ENCODE measurements at regions not wholly inside any gene's neighbourhood (a gene's known extent, or its start where the extent isn't known, plus 50 kb on each side); places are given as distances from the start of the nearest gene placed in this dataset.
"Not testable (repeated sequence)": the region's sequence is repeated elsewhere in the genome, so short reads cannot be mapped to it uniquely, and the experiment has no call there.

DNA sequence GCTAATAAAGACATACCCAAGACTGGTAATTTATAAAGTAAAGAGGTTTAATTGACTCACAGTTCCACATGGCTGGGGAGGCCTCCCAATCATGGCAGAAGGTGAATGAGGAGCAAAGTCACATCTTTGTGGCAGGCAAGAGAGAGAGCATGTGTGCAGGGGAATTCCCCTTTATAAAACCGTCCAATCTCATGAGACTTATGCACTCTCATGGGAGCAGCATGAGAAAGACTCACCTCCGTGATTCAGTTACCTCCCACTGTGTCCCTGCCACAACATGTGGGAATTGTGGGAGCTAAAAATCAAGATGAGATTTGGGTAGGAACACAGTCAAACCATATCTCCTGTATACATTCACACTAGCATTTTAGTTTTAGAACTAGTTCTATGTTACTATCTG lies 101.7 kb upstream of the NIPA1 start:
- DNase-seq: not testable (repeated sequence)

DNA sequence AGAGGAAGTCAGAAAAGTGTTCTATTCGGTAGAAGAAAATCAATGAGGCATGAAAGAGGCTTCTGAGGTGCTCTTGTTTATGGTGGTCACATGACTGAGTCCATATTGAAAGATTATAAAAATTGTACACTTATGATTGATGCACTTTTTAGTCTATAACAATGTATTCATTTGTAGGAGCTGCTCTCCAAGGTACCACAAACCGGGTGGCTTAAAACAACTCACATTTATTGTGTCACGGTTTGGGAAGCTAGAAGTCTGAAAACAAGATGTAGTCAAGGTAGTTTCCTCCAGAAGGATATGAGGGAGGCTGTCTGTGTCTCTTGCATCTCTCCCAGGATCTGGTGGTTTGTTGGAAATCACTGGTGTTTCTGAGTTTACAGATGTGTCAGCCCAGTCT lies 86.6 kb upstream of the NIPA1 start:
- DNase-seq: not testable (repeated sequence)

DNA sequence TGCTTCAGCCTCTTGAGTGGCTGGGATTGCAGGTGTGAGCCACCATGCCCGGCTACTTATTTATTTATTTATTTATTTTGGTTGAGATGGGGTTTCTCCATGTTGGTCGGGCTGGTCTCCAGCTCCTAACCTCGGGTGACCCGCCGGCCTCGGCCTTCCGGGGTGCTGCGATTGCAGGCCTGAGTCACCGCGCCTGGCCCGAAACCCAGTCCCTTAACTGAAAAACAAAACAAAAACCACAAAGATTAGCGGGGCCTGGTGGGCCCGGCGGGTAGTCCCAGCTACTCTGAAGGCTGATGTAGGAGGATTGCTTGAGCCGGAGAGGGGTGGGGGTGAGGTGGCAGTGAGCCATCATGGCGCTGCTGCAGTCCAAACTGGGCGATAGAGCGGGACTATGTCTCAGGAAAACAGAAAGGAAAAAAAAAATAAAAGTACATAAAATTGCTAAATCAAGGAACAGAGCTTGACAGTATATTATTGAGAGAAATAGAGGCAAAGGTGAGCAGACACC lies 75.6 kb upstream of the NIPA1 start:
- not testable (repeated sequence) for DNase-seq

DNA sequence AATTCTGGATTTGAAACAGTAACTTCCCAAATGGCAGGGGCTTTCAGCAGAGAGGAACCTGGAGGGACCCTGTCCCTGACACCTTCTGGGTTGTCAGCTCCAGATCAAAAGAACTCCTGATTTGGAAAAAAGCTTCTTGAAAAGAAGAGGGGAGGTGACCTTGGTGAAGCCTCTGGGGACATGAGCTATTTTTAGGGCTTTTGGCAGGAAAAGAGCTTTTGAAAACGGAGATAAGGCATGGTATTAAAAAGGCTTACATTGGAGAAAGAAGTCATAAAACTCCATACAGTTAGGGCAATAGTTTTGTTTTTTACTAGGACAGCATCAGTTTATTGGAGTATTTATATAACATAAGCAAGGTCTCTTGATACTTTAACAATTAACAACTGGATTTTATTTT lies 72.5 kb upstream of the NIPA1 start:
- not testable (repeated sequence) for DNase-seq

DNA sequence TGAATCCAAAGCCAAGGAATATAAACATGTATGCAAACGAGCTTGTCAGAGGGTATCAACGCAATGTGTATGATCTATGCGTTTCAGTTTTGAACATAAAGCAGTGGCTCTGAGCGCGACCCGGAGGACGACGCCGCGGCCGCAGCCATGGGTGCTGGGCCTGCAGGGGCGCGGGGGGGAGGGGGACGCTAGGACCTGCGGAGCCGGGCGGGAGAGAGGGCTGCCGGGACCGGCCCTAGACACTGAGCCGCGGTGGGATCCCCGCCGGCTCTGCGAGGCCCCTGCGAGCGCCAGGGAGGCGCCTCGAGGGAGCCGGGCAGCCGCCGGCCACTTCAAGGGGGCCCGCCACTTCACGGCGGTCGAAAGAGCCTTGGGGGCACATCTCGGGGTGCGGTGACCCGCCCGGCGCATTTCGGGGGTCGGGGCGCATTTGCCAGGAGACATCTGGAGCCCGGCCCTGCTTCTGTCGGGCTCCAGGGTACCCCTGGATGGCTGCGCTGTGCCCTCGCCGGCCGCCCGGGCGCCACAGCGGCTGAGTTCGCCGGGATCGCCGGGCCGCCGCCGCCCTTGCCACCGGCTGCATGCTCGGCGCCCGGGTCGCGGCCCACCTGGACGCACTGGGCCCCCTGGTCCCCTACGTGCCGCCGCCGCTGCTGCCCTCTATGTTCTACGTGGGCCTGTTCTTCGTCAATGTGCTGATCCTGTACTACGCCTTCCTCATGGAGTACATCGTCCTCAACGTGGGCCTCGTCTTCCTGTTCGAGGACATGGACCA lies 71.9 kb upstream of the NIPA1 start:
- DNase-seq: not testable (repeated sequence)

DNA sequence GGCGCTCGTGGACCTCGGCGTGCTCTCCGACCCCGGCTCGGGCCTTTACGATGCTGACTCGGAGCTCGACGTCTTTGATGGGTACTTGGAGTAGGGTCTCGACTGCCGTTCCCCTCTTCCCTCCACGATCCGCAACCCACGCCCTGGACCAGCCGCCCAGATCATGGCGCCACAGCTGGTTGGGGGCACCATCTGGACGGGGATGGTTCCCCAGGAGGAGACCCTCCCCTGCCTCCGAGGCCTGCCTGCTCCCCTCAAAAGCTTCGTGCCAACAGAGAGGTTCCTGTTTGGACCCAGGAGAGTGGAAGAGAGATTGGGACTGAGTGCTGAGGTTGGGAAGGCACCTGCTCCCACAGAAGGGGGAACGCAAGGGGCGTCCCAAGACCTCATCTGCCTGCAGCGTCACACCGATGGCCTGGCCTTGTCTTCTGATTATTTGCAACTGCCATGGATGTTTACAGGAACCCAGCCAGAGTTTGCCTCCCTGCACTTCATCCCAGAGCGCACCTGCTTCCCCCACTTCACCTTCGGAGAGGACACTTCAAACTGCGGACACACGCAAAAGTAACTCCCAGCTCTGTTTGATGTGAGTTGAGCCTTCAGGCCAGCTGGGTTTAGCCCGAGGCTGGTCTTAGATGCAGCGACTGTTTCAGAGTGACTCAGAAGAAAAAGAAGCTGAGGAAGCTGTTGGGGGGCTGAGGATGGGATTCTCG lies 71.2 kb upstream of the NIPA1 start:
- not testable (repeated sequence) for DNase-seq

GRCh38 chr15:22719980-22720379 lies 66.5 kb upstream of the NIPA1 start:
- peak; percentile 9 for DNase-seq

DNA sequence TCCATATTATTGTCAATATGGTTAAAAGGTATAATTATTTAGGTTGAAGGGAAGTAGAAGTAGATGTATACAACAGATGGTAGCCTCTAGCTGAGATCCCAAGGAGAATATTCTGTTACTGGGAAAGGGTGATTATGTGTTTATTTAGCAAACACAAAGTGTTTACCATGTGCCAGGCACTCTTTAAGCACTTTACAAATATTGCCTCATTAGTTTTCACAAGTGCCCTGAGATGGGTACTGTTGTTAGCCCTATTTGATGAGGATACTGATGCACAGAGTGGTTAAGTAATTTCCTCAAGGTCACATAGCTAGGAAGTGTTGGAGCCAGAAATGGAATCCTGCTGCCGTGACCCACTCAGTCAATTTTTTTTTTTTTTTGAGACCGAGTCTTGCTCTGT lies 60.3 kb upstream of the NIPA1 start:
- DNase-seq: not testable (repeated sequence)

GRCh38 chr15:22735067-22735466 lies 51.4 kb upstream of the NIPA1 start:
- not testable (repeated sequence) for DNase-seq

DNA sequence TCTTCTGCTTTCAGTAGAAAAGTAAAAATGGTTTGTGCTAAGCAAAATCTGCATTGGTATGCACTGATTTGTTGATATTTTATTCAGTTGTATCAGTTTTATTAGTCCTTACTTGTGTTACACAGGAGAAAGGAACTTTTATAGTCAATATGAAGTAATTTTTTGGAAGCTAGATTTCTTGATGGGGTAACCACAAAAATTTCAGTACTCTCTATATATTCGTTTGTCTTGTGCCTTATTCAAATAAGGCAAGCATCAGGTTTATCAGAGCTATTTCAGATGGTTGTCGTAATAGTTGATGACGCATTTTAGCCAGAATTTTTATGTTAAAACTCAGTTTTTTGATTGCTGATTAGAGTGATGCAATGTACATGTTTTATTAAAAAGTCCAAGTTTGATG lies 50.7 kb upstream of the NIPA1 start:
- no peak for DNase-seq

DNA sequence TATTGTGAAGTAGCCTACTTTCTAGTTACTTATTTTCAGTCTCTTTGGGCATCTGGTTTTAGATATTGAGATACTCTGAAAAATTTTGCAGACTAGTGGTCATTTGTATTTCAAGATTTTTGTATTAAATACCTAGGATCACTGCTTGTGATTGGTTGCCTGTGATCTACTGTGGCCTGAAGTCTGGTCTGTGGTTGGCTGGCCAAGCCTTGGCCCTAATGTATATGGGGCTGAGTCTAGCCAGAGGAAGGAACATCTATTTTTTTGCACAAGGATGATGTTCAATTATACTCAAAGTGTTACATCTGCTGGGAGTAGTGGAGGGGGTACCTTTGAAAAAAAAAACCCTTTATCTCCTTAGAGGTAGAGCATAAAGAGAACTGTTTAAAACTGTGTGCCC lies 50.2 kb upstream of the NIPA1 start:
- not testable (repeated sequence) for DNase-seq
